Calu3 (cell line): ENCODE measurements at regions not wholly inside any gene's neighbourhood (a gene's known extent, or its start where the extent isn't known, plus 50 kb on each side); places are given as distances from the start of the nearest gene placed in this dataset.
"Not testable (repeated sequence)": the region's sequence is repeated elsewhere in the genome, so short reads cannot be mapped to it uniquely, and the experiment has no call there.

ENCODE experiments used
- BruUV-seq: library from RNA; stranded (reverse); fragments of 400-500 nt; replicated peaks from 2 replicates; lab custom pipeline; 2021; lab: Mats Ljungman, UMichigan
- CTCF ChIA-PET: fragments of 300-600 bp; sonication (Branson Sonifier 250); formaldehyde crosslinking; loops from one replicate; lab custom pipeline; 2022; ENCODE audit warnings: antibody characterized with exemption; lab: Charles Lee
- DNase-seq: peaks from one replicate; pipeline ENCODE4 v3.0.0; 2022
- H3K27ac Mint-ChIP-seq: one replicate; pipeline ENCODE4 v1.8.0; 2022; ENCODE audit warnings: mixed read lengths; ENCODE audit not compliant: unreplicated experiment
- H3K27me3 Mint-ChIP-seq: one replicate; pipeline ENCODE4 v1.8.0; 2022; ENCODE audit warnings: mixed read lengths; ENCODE audit not compliant: unreplicated experiment
- H3K36me3 Mint-ChIP-seq: one replicate; pipeline ENCODE4 v1.8.0; 2022; ENCODE audit warnings: mild to moderate bottlenecking, moderate library complexity, mixed read lengths; ENCODE audit not compliant: insufficient read depth, unreplicated experiment
- H3K4me1 Mint-ChIP-seq: one replicate; pipeline ENCODE4 v1.8.0; 2022; ENCODE audit warnings: mild to moderate bottlenecking, low read depth, mixed read lengths; ENCODE audit not compliant: unreplicated experiment
- H3K4me3 Mint-ChIP-seq: one replicate; pipeline ENCODE4 v1.8.0; 2022; ENCODE audit warnings: mild to moderate bottlenecking, low read depth, moderate library complexity, mixed read lengths; ENCODE audit not compliant: unreplicated experiment
- H3K9me3 Mint-ChIP-seq: one replicate; pipeline ENCODE4 v1.8.0; 2022; ENCODE audit warnings: low read depth, mixed read lengths; ENCODE audit not compliant: unreplicated experiment
- CTCF ChIP-seq: fragments of 200-600 bp; IDR thresholded peaks from one replicate; pipeline ENCODE4 v1.8.0; 2022; ENCODE audit warnings: antibody characterized with exemption; ENCODE audit not compliant: unreplicated experiment
- intact Hi-C: fragments of 100-400 bp; cut with micrococcal nuclease; formaldehyde crosslinking; loops from one replicate; pipeline ENCODE4 v1.10.0; 2022; ENCODE audit not compliant: unreplicated experiment

GRCh38 chr3:3433711-3434110 is 254.2 kb upstream of the CRBN start:
- no TSS peak for BruUV-seq
- Mint-ChIP-seq H3K4me1 (no peaks in the 10 kb centered on the region), H3K27me3 (no peaks in the 10 kb centered on the region), H3K9me3 (no peaks in the 10 kb centered on the region), H3K36me3 (no peaks in the 10 kb centered on the region), H3K4me3 (no peak overlapping the region), H3K27ac (no peak overlapping the region)
- DNase-seq: no peak
- CTCF ChIA-PET: no interaction called here
- intact Hi-C loops: no loop called here
- TF ChIP-seq CTCF: no peak

- no peak for DNase-seq
- Mint-ChIP-seq H3K36me3 (no peaks in the 10 kb centered on the region), H3K27me3 (no peaks in the 10 kb centered on the region), H3K27ac (no peak overlapping the region), H3K4me3 (no peak overlapping the region), H3K9me3 (peaks cover 2% of the 10 kb centered on the region), H3K4me1 (no peaks in the 10 kb centered on the region)
- intact Hi-C loops: no loop called here
- no TSS peak for BruUV-seq
- TF ChIP-seq CTCF: no peak
- CTCF ChIA-PET: no interaction called here
Measured at GRCh38 chr3:3429841-3430240, 250.3 kb upstream of the CRBN start.

GRCh38 chr3:3407707-3408106 is 228.2 kb upstream of the CRBN start:
- BruUV-seq, H3K27ac Mint-ChIP-seq, H3K4me3 Mint-ChIP-seq, H3K4me1 Mint-ChIP-seq, DNase-seq, H3K36me3 Mint-ChIP-seq, CTCF ChIA-PET, H3K27me3 Mint-ChIP-seq, intact Hi-C loops: not testable (repeated sequence)
- H3K9me3 Mint-ChIP-seq: peaks cover 13% of the 10 kb centered on the region

GRCh38 chr3:3405131-3405530 is 225.6 kb upstream of the CRBN start:
- Mint-ChIP-seq H3K27me3 (no peaks in the 10 kb centered on the region), H3K4me3 (no peak overlapping the region), H3K36me3 (no peaks in the 10 kb centered on the region), H3K27ac (no peak overlapping the region), H3K4me1 (no peaks in the 10 kb centered on the region), H3K9me3 (peaks cover 13% of the 10 kb centered on the region)
- intact Hi-C loops: no loop called here
- CTCF ChIA-PET: no interaction called here
- no TSS peak for BruUV-seq
- DNase-seq: no peak
- TF ChIP-seq CTCF: no peak

GRCh38 chr3:3403700-3404099 is 224.2 kb upstream of the CRBN start:
- Mint-ChIP-seq H3K9me3 (peaks cover 12% of the 10 kb centered on the region), H3K4me1 (no peaks in the 10 kb centered on the region), H3K27me3 (no peaks in the 10 kb centered on the region), H3K4me3 (no peak overlapping the region), H3K36me3 (no peaks in the 10 kb centered on the region), H3K27ac (no peak overlapping the region)
- DNase-seq: no peak
- TF ChIP-seq CTCF: no peak
- intact Hi-C loops: no loop called here
- CTCF ChIA-PET: no interaction called here
- no TSS peak for BruUV-seq
